ENCODE measurements at regions not wholly inside any gene's neighbourhood (a gene's known extent, or its start where the extent isn't known, plus 50 kb on each side); places are given as distances from the start of the nearest gene placed in this dataset.

GRCh38 chr3:193974191-193974652, 161.7 kb upstream of the HES1 start:
- TF ChIP-seq EP300 (IDR thresholded peaks at IDR 0.05) (no peak), CTCF (IDR thresholded peaks at IDR 0.05) (no peak), POLR2AphosphoS5 (IDR thresholded peaks at IDR 0.05) (no peak), POLR2A (IDR thresholded peaks at IDR 0.05) (no peak)

Data from suprapubic skin (tissue), 4 donors.